BLaER1 treated with 17β-estradiol and CSF1 and Interleukin-3, amounts not matched to agents 10 nM and 100 nM (cell line): ENCODE measurements at regions not wholly inside any gene's neighbourhood (a gene's known extent, or its start where the extent isn't known, plus 50 kb on each side); places are given as distances from the start of the nearest gene placed in this dataset.

Experiments
- H3K27ac ChIP-seq, 11 experiments: shearing (Covaris generic); formaldehyde crosslinking; 2 replicates each; pipeline ENCODE4 v1.8.1; 2022
- H3K27me3 ChIP-seq, 11 experiments: shearing (Covaris generic); formaldehyde crosslinking; 2 replicates each; pipeline ENCODE4 v1.8.1; 2022
- H3K36me3 ChIP-seq, 11 experiments: shearing (Covaris generic); formaldehyde crosslinking; 2 replicates each; pipeline ENCODE4 v1.8.1; 2022
- H3K4me1 ChIP-seq, 10 experiments: shearing (Covaris generic); formaldehyde crosslinking; 2 replicates each; pipeline ENCODE4 v1.8.1; 2022
- H3K4me2 ChIP-seq, 11 experiments: shearing (Covaris generic); formaldehyde crosslinking; 2 replicates each; pipeline ENCODE4 v1.8.1; 2022
- H3K4me3 ChIP-seq, 10 experiments: shearing (Covaris generic); formaldehyde crosslinking; 2 replicates each; pipeline ENCODE4 v1.8.1; 2022
- H3K9ac ChIP-seq, 11 experiments: shearing (Covaris generic); formaldehyde crosslinking; 2 replicates each; pipeline ENCODE4 v1.8.1; 2022
- H3K9me3 ChIP-seq, 11 experiments: shearing (Covaris generic); formaldehyde crosslinking; replicated peaks in 1 of 11; 2 replicates each; pipeline ENCODE4 v1.8.1; 2022
- H4K20me1 ChIP-seq, 11 experiments: shearing (Covaris generic); formaldehyde crosslinking; 2 replicates each; pipeline ENCODE4 v1.8.1; 2022
- Cebpa-rat ChIP-seq, 11 experiments: shearing (Covaris generic); IDR thresholded peaks; 2 replicates each; pipeline ENCODE4 v1.8.1; 2022

DNA sequence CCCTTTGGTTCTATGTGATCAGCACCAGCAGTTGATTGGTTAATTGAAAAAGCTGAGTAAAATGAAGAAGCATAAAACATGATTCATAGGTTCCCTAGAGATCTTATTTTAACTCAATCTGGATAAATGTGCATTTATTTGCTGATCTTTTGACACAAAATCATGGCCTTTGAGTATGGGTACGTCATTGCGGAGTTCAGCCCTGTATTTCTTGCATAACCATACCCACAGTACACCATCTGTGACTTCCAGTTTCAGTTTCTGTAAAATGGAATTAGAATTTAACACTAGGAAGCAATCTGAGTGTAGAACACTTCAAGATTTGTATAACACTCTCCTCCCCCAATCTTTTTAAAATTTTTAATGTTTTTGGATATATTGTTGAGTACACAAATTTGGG lies 358.2 kb downstream of the DDX10 start:
- TF ChIP-seq Cebpa-rat (IDR thresholded peaks at IDR 0.05) = no peak
- Histone ChIP-seq H3K4me3 (no peak overlapping the region), H4K20me1 (no peaks in the 10 kb centered on the region), H3K27ac (0 out of 22 replicates have a peak overlapping the region, but pooled peaks of 1 of the 11 experiments have one; percentile 19), H3K36me3 (no peaks in the 10 kb centered on the region), H3K9me3 (peaks cover 4 to 11% (median 9%) of the 10 kb centered on the region in 11 experiments; a peak in 16 of 22 replicates), H3K9ac (no peak overlapping the region), H3K4me1 (peaks cover 0 to 11% (median 0%) of the 10 kb centered on the region in 10 experiments; a peak in 6 of 20 replicates), H3K27me3 (no peaks in the 10 kb centered on the region), H3K4me2 (peak overlapping the region in 5 of 11 experiments; percentile 4 to 48 (median 18); a peak in 4 of 22 replicates)

DNA sequence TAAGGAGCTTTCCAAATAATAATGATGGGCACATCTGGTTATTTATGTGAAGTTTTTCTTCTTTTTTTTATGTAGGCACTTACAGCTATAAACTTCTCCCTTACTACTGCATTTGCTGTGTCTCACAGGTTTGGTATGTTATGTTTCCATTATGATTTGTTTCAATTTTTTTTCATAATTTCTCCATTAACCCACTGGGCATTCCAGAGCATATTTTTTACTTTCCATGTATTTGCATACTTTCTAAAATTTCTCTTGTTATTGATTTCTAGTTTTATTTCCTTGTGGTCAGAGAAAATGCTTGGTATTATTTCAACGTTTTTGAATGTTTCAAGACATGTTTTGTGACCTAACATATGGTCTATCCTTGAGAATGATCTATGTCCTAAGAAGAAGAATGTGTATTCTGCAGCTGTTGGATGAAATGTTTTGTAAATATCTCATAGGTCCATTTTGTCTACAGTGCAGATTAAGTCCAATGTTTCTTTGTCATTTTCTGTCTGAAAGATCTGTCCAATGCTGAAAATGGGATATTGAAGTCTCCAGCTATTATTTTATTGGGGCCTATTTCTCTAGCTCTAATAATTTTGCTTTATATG lies 362.1 kb downstream of the DDX10 start:
- Histone ChIP-seq H3K27ac (no peak overlapping the region), H3K36me3 (no peaks in the 10 kb centered on the region), H3K4me1 (peaks cover 0 to 11% (median 0%) of the 10 kb centered on the region in 10 experiments; a peak in 6 of 20 replicates), H3K4me2 (no peak overlapping the region), H3K4me3 (no peak overlapping the region), H3K27me3 (no peaks in the 10 kb centered on the region), H4K20me1 (no peaks in the 10 kb centered on the region), H3K9ac (no peak overlapping the region), H3K9me3 (peaks cover 4 to 11% (median 9%) of the 10 kb centered on the region in 11 experiments; a peak in 16 of 22 replicates)
- TF ChIP-seq Cebpa-rat (IDR thresholded peaks at IDR 0.05) = no peak

DNA sequence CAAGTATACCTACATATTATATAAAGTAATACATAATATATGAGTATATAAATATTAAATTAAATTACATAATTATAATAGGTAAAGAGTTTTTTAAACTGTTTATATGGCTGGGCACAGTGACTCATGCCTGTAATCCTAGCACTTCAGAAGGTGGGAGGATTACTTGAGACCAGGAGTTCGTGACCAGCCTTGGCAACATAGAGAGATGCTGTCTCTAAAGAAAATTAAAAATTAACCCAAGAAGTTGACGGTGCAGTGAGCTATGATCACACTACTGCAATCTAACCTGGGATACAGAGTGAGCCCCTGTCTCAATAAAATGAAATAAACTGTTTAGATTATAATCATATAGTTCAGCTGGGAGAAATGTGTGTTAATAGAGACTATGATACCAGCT lies 363.0 kb downstream of the DDX10 start:
- Histone ChIP-seq H4K20me1 (no peaks in the 10 kb centered on the region), H3K27me3 (no peaks in the 10 kb centered on the region), H3K36me3 (no peaks in the 10 kb centered on the region), H3K9me3 (peaks cover 4 to 11% (median 9%) of the 10 kb centered on the region in 11 experiments; a peak in 16 of 22 replicates), H3K4me3 (no peak overlapping the region), H3K4me2 (no peak overlapping the region), H3K27ac (no peak overlapping the region), H3K4me1 (peaks cover 0 to 7% (median 0%) of the 10 kb centered on the region in 10 experiments; a peak in 6 of 20 replicates), H3K9ac (no peak overlapping the region)
- TF ChIP-seq Cebpa-rat (IDR thresholded peaks at IDR 0.05) = no peak

DNA sequence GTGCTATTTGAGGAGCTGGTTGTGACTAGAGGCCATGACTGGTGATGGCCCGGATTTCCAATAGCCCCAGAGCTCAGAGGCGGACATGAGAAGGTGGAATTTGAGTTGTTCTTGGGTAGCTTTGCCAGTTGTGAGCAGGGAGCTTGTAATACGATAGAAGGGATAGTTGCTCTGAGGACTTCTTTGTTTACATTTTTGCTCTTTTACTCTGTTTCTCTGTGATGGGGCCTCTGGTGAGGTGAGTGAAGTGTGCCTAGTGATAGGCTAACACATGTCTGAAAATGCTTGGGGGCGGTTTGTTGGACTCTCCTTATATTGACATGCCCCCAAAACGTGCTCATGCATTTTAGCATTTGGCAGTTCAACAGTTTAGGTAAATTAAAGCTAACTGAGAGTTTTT lies 365.1 kb downstream of the DDX10 start:
- H3K4me2 ChIP-seq = no peak overlapping the region
- H3K4me3 ChIP-seq = no peak overlapping the region
- peaks cover 0 to 4% (median 3%) of the 10 kb centered on the region in 11 experiments; a peak in 16 of 22 replicates for H3K9me3 ChIP-seq
- TF ChIP-seq Cebpa-rat (IDR thresholded peaks at IDR 0.05) = no peak
- no peak overlapping the region for H3K9ac ChIP-seq
- no peak overlapping the region for H3K27ac ChIP-seq
- H3K36me3 ChIP-seq = no peaks in the 10 kb centered on the region
- H4K20me1 ChIP-seq = no peaks in the 10 kb centered on the region
- H3K4me1 ChIP-seq = no peaks in the 10 kb centered on the region
- no peaks in the 10 kb centered on the region for H3K27me3 ChIP-seq

DNA sequence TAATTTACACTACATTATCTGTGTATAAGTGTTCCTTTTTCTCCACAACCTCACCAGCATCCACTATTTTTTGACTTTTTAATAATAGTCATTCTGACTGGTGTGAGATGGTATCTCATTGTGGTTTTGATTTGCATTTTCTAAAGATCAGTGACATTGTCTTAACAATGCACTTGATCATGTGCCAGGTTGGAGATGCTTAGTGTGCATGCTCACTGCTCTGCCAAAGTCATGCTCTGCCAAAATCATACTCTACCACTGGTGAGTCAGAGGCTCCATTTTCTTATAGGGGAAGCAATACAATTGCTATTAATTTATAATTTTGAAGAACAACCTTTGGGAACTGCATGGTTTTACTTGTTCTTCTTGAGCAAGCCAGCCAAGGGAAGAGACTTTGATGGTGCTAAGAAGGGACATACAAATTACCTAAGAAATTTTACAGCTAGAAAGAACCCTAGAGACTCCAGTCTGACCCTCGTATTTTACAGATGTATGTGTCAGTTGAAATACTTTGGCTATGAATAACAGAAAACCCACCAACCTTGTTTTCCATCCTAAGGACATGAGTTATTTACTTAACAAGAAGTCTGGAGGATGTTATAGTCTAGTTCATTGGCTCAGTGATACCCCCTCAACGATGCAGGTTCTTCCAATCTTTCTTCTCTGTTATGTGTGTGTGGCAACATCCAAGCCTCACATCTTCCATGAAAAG lies 368.9 kb downstream of the DDX10 start:
- Histone ChIP-seq H3K36me3 (no peaks in the 10 kb centered on the region), H3K9me3 (no peaks in the 10 kb centered on the region), H3K4me2 (no peak overlapping the region), H3K27ac (no peak overlapping the region), H4K20me1 (no peaks in the 10 kb centered on the region), H3K27me3 (no peaks in the 10 kb centered on the region), H3K4me3 (no peak overlapping the region), H3K4me1 (no peaks in the 10 kb centered on the region), H3K9ac (no peak overlapping the region)
- TF ChIP-seq Cebpa-rat (IDR thresholded peaks at IDR 0.05) = no peak

DNA sequence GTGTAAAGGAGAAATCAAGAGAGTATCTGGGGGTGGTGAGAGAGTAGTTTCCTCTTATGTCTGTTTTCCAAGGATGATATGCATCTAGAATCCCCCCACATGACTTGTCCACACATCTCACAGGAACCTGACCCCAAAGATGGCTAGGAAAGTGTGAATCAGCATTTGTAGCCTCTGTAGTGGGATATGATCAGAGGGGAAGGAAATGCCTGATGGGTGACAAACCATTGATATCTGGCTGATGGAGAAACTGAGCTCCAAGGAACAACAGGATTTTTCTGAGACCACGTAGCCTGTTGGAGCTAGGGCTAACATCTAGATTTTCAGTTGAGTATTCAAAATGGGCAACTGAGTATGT lies 369.4 kb downstream of the DDX10 start:
- no peaks in the 10 kb centered on the region for H3K27me3 ChIP-seq
- H3K4me2 ChIP-seq = no peak overlapping the region
- H3K27ac ChIP-seq = no peak overlapping the region
- no peaks in the 10 kb centered on the region for H3K4me1 ChIP-seq
- no peaks in the 10 kb centered on the region for H4K20me1 ChIP-seq
- no peak overlapping the region for H3K9ac ChIP-seq
- no peak overlapping the region for H3K4me3 ChIP-seq
- no peak for TF ChIP-seq Cebpa-rat (IDR thresholded peaks at IDR 0.05)
- H3K9me3 ChIP-seq = no peaks in the 10 kb centered on the region
- H3K36me3 ChIP-seq = no peaks in the 10 kb centered on the region

DNA sequence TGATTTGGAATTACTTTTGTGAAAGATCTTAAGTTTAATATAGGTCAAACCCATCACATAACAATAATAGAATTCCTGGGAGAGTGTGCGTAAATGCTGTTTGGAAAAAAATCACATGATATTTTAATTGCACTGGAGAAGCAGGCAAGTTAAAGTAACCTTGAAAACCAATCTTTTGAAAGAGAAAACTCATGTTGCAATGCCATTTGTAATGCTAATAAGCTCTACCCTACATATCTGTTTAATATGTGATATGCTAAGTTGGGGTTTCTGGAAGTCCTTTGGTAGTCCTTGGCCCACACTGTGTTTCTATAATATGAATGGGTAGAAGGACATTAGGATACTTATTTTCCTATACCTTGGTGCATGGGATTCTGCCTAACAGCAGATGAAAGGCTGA lies 370.4 kb downstream of the DDX10 start:
- Histone ChIP-seq H3K27me3 (no peaks in the 10 kb centered on the region), H3K4me2 (no peak overlapping the region), H4K20me1 (no peaks in the 10 kb centered on the region), H3K27ac (no peak overlapping the region), H3K9ac (no peak overlapping the region), H3K4me3 (no peak overlapping the region), H3K4me1 (no peaks in the 10 kb centered on the region), H3K9me3 (no peaks in the 10 kb centered on the region), H3K36me3 (no peaks in the 10 kb centered on the region)
- TF ChIP-seq Cebpa-rat (IDR thresholded peaks at IDR 0.05) = no peak

DNA sequence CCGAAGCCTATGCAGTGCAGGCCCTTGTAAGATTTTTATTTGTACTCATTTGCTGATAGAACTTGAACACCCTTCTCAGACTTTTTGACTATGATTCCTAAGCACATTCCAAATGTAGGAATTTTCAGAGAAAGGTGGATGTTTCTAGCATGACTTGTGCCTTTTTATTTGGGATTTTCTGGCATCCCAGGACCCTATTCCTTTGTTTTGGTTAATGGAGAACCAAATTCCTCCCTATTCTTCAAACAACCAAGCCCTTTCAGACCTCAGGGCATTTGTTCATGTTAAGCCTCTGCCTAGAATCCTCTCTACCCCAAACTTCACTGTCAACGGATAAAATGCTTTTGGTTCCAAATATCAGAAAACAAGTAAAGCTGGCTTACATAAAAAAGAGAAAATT lies 371.1 kb downstream of the DDX10 start:
- Histone ChIP-seq H3K9me3 (no peaks in the 10 kb centered on the region), H3K9ac (no peak overlapping the region), H3K4me2 (no peak overlapping the region), H4K20me1 (no peaks in the 10 kb centered on the region), H3K4me1 (no peaks in the 10 kb centered on the region), H3K4me3 (no peak overlapping the region), H3K27ac (no peak overlapping the region), H3K27me3 (no peaks in the 10 kb centered on the region), H3K36me3 (no peaks in the 10 kb centered on the region)
- no peak for TF ChIP-seq Cebpa-rat (IDR thresholded peaks at IDR 0.05)

DNA sequence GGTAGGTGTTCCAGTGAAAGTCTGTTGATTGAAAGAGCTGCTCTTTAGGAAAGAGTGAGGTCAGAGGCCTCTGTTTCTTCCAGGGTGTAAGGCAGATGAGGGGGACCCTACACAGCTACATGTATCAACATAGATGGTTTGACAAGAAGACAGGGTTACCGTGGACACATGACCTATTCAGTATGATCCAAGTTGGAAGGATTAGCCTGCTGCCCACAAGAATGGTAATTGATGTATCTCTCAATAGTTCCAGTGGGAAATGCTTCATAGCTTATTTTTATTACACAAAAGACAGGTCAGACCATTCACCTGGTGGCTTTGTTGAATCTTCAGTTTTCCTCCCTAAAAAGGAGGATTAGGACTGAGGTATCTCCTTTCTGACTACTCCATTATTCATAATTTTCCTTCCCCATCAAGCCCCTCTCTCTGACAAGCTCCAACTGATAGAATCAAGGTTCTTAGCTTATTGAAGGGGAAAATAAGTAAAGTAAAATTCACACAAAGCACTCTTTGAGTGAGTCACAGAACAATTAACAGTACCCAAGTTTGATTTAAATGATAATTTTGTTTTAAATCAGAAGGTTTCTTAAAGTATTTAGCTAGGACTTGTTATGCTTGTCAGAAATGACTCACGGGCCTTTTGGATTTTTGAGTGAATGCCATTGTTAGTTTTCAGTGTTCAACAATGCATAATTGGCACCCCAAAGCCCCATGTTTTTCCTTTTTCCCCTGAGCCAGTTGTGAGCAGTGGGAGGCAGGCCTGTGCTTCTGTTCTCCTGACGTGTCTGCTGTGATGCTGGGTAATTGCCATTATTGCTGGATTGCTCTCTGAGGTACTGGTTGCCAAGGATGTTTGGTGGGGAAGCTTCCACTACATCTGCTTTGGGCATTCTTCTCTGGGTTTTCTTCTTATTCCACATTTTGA lies 373.2 kb downstream of the DDX10 start:
- Histone ChIP-seq H3K36me3 (no peaks in the 10 kb centered on the region), H3K4me2 (no peak overlapping the region), H4K20me1 (no peaks in the 10 kb centered on the region), H3K4me1 (no peaks in the 10 kb centered on the region), H3K9ac (no peak overlapping the region), H3K4me3 (no peak overlapping the region), H3K9me3 (no peaks in the 10 kb centered on the region), H3K27me3 (no peaks in the 10 kb centered on the region), H3K27ac (no peak overlapping the region)
- TF ChIP-seq Cebpa-rat (IDR thresholded peaks at IDR 0.05) = no peak
